HepG2 (cell line): ENCODE measurements at regions not wholly inside any gene's neighbourhood (a gene's known extent, or its start where the extent isn't known, plus 50 kb on each side); places are given as distances from the start of the nearest gene placed in this dataset.

Experiments
- AKAP8 ChIP-seq: sonication (generic); formaldehyde crosslinking; IDR thresholded peaks from 2 replicates; pipeline ENCODE4 v1.5.1; 2020; ENCODE audit warnings: mild to moderate bottlenecking, missing genetic modification reagents
- ARNT2 ChIP-seq: sonication (generic); formaldehyde crosslinking; IDR thresholded peaks from 2 replicates; pipeline ENCODE4 v1.8.0; 2022; ENCODE audit warnings: mild to moderate bottlenecking, low read depth, missing genetic modification reagents, moderate library complexity
- ZNF468 ChIP-seq: sonication (generic); formaldehyde crosslinking; IDR thresholded peaks from 2 replicates; pipeline ENCODE4 v1.8.0; 2022; ENCODE audit warnings: mild to moderate bottlenecking, moderate library complexity, missing genetic modification reagents

DNA sequence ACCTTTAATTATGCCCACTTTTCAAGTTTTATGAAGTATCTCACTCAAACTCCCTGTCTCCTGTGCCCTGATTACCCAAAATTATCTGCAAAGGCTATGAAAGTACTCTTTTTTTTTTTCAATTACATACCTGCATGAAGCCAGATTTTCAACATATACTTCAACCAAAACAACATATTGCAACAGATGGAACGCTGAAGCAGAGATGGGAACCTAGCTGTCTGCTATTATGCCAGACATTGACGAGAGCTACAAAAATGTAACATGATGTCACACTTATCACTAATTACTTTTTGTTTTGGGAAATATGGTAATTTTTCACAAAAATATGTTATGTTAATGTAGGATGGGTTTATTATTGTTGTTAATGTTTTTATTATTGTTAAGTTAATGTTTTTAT lies 86.5 kb upstream of the SLC1A3 start:
- TF ChIP-seq ARNT2 (CRISPR knock-in tag) (no peak), AKAP8 (CRISPR knock-in tag) (no peak), ZNF468 (CRISPR knock-in tag) (no peak)
